ENCODE measurements at regions not wholly inside any gene's neighbourhood (a gene's known extent, or its start where the extent isn't known, plus 50 kb on each side); places are given as distances from the start of the nearest gene placed in this dataset.
A peak's percentile ranks its signal among the peaks of the same experiment; 100 is the strongest.
"Not testable (repeated sequence)": the region's sequence is repeated elsewhere in the genome, so short reads cannot be mapped to it uniquely, and the experiment has no call there.

GRCh38 chr3:20563251-20563650, 377.2 kb upstream of the SGO1 start:
- Histone ChIP-seq H3K27ac (no peak overlapping the region), H3K79me2 (ENCODE audit: low read depth) (no peaks in the 10 kb centered on the region), H3K9me3 (ENCODE audit: low read depth) (no peaks in the 10 kb centered on the region), H3K36me3 (no peaks in the 10 kb centered on the region), H3K9ac (no peak overlapping the region), H3F3A (ENCODE audit: low read depth) (no peaks in the 10 kb centered on the region), H3K4me1 (no peaks in the 10 kb centered on the region), H4K20me1 (ENCODE audit: low read depth) (no peaks in the 10 kb centered on the region), H3K4me3 (no peak overlapping the region), H2AFZ (replicated peaks) (no peak overlapping the region), H3K4me2 (no peak overlapping the region), H3K27me3 (no peaks in the 10 kb centered on the region)
- Mint-ChIP-seq H3K27me3 (ENCODE audit: insufficient read depth, low read depth) (no peaks in the 10 kb centered on the region), H3K4me3 (no peak overlapping the region), H3K36me3 (no peaks in the 10 kb centered on the region), H3K9me3 (no peaks in the 10 kb centered on the region), H3K4me1 (peaks cover 7% of the 10 kb centered on the region), H3K27ac (no peak overlapping the region)
- no peak for DNase-seq (ENCODE audit: low spot score)
- TF ChIP-seq EZH2 (IDR thresholded peaks at IDR 0.05) (no peak), EZH2phosphoT487 (IDR thresholded peaks at IDR 0.05) (no peak), CTCF (IDR thresholded peaks at IDR 0.05) (no peak)

GRCh38 chr3:20561166-20561565, 375.2 kb upstream of the SGO1 start:
- H3K4me1 Mint-ChIP-seq, result peaks cover 7% of the 10 kb centered on the region

GRCh38 chr3:20560446-20560845, 374.4 kb upstream of the SGO1 start:
- DNase-seq (ENCODE audit: low spot score); H3F3A ChIP-seq (ENCODE audit: low read depth); H3K79me2 ChIP-seq (ENCODE audit: low read depth); H3K36me3 Mint-ChIP-seq; H4K20me1 ChIP-seq (ENCODE audit: low read depth); H3K4me2 ChIP-seq; H2AFZ ChIP-seq (replicated peaks); H3K4me3 ChIP-seq; H3K4me1 Mint-ChIP-seq; H3K4me3 Mint-ChIP-seq; H3K9me3 Mint-ChIP-seq; H3K27ac ChIP-seq; H3K4me1 ChIP-seq; H3K9me3 ChIP-seq (ENCODE audit: low read depth); H3K27ac Mint-ChIP-seq; H3K27me3 ChIP-seq; H3K27me3 Mint-ChIP-seq (ENCODE audit: insufficient read depth, low read depth); H3K9ac ChIP-seq; H3K36me3 ChIP-seq: not testable (repeated sequence)

More at GRCh38 chr3:20561166-20561565, 375.2 kb upstream of the SGO1 start:
- no peak for TF ChIP-seq EZH2 (IDR thresholded peaks at IDR 0.05)
- no peak for TF ChIP-seq EZH2phosphoT487 (IDR thresholded peaks at IDR 0.05)
- no peak for TF ChIP-seq CTCF (IDR thresholded peaks at IDR 0.05)
- H3K79me2 ChIP-seq (ENCODE audit: low read depth), result no peaks in the 10 kb centered on the region
- H3K27me3 Mint-ChIP-seq (ENCODE audit: insufficient read depth, low read depth), result no peaks in the 10 kb centered on the region
- no peak overlapping the region for H3K27ac Mint-ChIP-seq
- no peaks in the 10 kb centered on the region for H3K36me3 Mint-ChIP-seq
- H3K27ac ChIP-seq, result no peak overlapping the region
- H3K4me3 ChIP-seq, result no peak overlapping the region
- no peak overlapping the region for H3K4me3 Mint-ChIP-seq
- no peaks in the 10 kb centered on the region for H3K9me3 Mint-ChIP-seq
- DNase-seq (ENCODE audit: low spot score), result no peak
- H3K4me1 ChIP-seq, result no peaks in the 10 kb centered on the region
- H3K9me3 ChIP-seq (ENCODE audit: low read depth), result no peaks in the 10 kb centered on the region
- H2AFZ ChIP-seq (replicated peaks), result peak overlapping the region; percentile 20
- H3K4me2 ChIP-seq, result no peak overlapping the region
- no peaks in the 10 kb centered on the region for H3K27me3 ChIP-seq
- H3K36me3 ChIP-seq, result no peaks in the 10 kb centered on the region
- no peaks in the 10 kb centered on the region for H4K20me1 ChIP-seq (ENCODE audit: low read depth)
- H3F3A ChIP-seq (ENCODE audit: low read depth), result no peaks in the 10 kb centered on the region
- H3K9ac ChIP-seq, result no peak overlapping the region

- Mint-ChIP-seq H3K4me3 (no peak overlapping the region), H3K4me1 (peaks cover 12% of the 10 kb centered on the region), H3K27ac (no peak overlapping the region), H3K27me3 (ENCODE audit: insufficient read depth, low read depth) (no peaks in the 10 kb centered on the region), H3K36me3 (no peaks in the 10 kb centered on the region), H3K9me3 (no peaks in the 10 kb centered on the region)
- no peaks in the 10 kb centered on the region for H3K9me3 ChIP-seq (ENCODE audit: low read depth)
- no peaks in the 10 kb centered on the region for H3K36me3 ChIP-seq
- DNase-seq (ENCODE audit: low spot score), result no peak
- H3K79me2 ChIP-seq (ENCODE audit: low read depth), result no peaks in the 10 kb centered on the region
- no peak overlapping the region for H3K4me2 ChIP-seq
- H3K4me3 ChIP-seq, result no peak overlapping the region
- no peaks in the 10 kb centered on the region for H4K20me1 ChIP-seq (ENCODE audit: low read depth)
- no peak overlapping the region for H3K9ac ChIP-seq
- no peaks in the 10 kb centered on the region for H3K27me3 ChIP-seq
- H2AFZ ChIP-seq (replicated peaks), result no peak overlapping the region
- H3F3A ChIP-seq (ENCODE audit: low read depth), result no peaks in the 10 kb centered on the region
- TF ChIP-seq EZH2phosphoT487 (IDR thresholded peaks at IDR 0.05), result no peak
- TF ChIP-seq CTCF (IDR thresholded peaks at IDR 0.05), result no peak
- TF ChIP-seq EZH2 (IDR thresholded peaks at IDR 0.05), result no peak
- peaks cover 9% of the 10 kb centered on the region for H3K4me1 ChIP-seq
- no peak overlapping the region for H3K27ac ChIP-seq
These were observed 372.2 kb upstream of the SGO1 start for GRCh38 chr3:20558161-20558560.
